NCI-H345 treated with DMSO at 0.1 percent for 48 hours (cell line): ENCODE measurements at regions not wholly inside any gene's neighbourhood (a gene's known extent, or its start where the extent isn't known, plus 50 kb on each side); places are given as distances from the start of the nearest gene placed in this dataset.

ENCODE experiments used
- DNase-seq: peaks from one replicate; lab custom pipeline; 2025; ENCODE audit not compliant: unreplicated experiment; lab: John Stamatoyannopoulos, UW

- DNase-seq: no peak
Observed at GRCh38 chr6:14031516-14031915, 86.1 kb upstream of the CD83 start.

DNA sequence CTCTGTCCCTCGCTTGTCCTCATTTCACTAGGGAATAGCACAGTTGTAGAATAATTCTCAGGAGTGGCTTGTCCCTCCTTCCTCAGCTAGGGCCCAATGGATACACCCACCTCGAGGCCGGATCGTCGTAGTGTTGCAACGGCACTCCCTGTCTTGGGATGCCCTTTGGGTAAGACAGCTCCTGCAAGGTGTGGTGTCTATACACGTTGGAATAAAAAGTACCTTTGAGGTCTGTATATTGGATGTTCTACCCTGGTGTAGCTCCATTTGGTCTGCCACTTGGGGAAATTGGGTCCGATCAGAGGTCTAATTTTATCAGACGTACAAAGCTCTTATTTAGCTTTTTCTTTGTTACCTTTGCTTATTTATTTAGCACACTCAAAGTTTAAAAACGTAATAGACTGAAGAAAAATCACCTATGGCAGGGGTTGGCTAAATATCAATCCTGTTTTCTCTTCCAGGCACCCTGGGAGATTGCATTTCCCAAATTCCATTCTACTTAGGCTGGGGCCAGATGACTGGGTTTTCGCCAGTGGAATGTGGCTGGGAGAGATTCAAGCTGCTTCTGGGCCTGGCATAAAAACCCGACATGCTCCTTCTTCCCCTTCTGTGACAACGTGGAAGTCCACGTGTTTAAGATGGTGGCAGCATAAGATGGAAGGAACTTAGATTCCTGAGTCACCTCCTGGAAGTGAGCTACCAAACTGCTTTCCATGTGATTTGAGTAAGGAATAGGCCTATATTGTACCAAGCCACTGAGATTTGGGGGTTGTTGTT, 82.3 kb upstream of the CD83 start:
- DNase-seq: no peak

- no peak for DNase-seq
Observed at GRCh38 chr6:14035874-14036273, 81.7 kb upstream of the CD83 start.

DNA sequence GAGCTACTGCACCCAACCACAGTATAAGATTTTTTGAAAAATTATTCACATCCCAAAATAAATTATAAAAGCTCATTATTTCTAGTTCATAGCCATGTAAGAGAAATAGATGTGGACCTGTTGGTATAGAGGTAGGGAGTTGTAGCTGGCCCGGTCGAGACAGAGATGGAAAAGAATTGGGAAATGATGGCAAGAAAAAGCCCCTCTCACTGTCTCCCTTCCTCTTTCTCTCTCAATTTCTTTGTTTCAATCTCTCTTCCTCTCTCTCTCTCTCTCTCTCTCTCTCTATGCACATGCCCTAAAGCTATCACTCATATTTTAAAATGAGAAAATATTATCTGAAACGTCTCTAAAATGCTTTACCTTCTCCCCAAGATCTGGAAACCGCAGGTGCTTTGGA, 80.7 kb upstream of the CD83 start:
- DNase-seq: no peak

- no peak for DNase-seq
Observed at GRCh38 chr6:14037402-14038277, 79.9 kb upstream of the CD83 start.

DNA sequence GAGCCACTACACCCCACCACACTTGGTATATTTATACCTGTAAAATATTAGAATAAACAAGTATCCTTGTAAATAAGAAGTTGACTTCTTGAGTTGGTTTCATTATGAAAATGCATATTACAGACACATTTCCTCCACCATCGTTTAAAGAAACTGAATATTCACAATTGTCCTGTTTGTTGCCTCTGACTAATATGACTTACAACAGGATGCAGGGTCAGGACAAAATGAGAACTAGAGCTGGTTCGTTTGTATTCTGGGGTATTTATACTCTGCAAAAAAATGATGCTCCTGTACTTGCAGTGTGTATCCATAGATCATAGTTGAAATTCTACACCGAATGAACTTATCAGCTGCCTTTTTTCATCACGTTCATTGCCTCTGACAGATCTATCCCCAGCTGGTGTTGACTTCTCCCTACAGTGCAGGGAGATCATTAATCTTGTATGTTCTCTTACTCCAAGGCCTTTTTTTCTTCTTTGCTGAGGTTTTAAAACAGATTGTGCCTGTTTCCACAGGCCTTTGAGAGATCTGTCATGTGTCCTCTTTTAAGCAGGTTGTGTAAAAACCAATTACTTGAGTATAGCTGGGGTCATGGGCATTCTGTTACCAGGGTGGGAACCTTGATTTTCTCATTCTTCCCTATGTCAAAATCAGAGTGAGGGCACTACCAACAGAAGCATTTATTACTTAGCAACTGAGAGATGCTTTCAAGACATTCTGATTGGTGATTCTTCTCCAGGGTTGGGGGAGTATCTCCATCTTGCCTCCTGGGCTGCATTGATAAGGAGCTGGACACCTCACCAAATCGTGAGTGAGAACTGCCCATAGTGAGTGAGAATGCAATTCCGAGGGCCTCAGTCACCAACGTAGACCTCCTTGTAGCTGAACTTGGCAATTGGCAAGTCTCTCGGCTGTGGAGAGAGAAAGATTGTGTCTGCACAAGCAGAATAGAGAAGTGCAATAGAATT, 78.8 kb upstream of the CD83 start:
- DNase-seq: peak; percentile 12

GRCh38 chr6:14040042-14040441, 77.5 kb upstream of the CD83 start:
- no peak for DNase-seq

- no peak for DNase-seq
Observed at GRCh38 chr6:14046476-14047068, 71.0 kb upstream of the CD83 start.

DNA sequence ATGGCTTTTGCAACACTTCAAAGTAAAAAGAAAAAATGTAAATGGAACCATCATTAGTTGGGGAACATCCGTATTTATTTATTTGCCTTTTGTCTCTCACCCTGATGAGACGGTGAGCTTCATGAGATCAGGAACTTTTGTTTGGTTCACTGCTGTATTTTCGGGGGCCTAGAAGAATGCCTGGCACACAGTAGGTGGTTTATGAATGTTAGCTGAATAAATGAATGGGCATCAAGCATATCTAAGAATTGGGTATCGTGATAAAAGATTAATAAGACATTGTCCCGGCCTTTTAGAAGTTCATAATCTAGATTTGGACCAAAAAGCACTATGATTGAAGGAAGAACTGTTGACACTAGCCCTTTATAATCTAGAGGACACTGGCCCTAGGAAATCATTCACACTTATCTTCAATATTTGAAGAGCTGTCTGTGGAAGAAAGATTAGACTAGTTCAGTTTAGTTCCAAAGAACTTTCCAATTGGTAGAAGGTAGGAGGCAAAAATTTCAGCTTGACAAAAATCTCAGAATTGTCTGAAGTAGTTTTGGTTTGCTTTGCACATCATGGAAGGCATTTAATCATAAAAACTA, 70.3 kb upstream of the CD83 start:
- no peak for DNase-seq

DNA sequence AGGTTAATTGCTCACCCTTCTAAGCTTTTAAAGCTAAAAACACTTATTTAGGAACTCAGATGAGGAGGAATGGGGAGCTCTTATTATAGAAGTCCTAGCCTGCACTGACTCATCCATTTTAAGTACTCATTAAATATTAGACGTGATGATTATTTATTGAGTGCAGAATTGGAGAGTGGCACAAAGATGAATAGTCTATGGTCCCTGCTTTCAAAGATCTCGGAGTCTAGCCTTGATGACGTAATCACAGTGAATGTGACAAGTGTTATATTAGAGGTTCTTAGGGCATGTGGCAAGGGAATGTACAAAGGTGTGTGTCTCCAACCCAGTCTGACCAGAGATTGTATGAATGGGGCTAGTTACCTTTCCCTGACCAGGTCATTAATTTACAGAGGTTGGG, 68.7 kb upstream of the CD83 start:
- DNase-seq: no peak

- DNase-seq: no peak
Observed at GRCh38 chr6:14051355-14051754, 66.2 kb upstream of the CD83 start.

- no peak for DNase-seq
Observed at GRCh38 chr6:14053811-14054210, 63.8 kb upstream of the CD83 start.

DNA sequence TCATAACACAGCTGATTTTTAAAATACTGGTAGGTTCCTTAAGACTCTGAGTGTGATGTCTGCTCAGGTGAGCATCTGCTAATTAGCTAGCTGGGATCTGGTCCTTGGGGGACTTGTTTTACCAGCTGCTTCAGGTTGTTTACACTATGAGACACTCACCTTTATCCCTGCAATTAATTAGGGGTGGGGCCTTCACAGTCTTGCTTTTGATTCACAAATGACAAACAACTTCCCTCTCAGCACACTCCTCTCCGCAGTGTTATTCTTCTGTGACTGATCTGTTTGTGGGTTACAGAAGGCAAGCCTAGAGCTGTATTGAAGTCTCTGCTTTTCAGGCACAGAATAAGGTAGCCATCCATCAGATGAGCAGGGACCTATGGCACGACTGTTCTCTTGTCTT, 62.0 kb upstream of the CD83 start:
- no peak for DNase-seq

DNA sequence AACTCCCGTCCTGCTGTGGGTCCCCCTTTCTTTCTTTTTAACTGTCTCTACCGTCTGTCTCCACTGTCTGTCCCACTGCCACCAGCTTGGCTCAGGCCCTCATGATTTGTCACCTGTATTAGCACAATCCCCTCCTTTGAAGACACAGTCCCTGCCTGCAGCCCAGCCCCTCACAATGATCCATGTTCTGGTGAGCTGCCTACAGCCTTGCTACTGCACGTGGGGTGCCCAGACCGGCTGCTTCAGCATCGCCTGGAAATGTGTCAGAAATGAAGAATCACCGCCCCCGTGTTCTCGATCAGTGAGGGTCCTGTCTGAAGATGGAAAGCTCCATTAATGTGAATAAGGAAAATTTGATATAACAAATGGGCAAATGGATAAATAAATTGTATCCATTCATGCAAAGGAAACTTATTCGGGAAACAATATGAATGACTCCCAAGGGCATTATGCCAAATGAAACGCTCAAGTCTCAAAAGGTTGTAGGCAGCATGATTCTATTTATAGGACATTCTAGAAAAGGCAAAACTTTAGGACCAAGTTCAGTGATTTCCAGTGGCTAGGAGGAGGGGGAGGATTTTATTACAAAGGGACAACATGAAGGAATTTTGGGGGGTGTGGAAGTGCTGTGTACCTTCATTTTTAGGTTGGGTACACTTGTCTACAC, 59.4 kb upstream of the CD83 start:
- DNase-seq: no peak

GRCh38 chr6:14058735-14059134, 58.8 kb upstream of the CD83 start:
- no peak for DNase-seq

DNA sequence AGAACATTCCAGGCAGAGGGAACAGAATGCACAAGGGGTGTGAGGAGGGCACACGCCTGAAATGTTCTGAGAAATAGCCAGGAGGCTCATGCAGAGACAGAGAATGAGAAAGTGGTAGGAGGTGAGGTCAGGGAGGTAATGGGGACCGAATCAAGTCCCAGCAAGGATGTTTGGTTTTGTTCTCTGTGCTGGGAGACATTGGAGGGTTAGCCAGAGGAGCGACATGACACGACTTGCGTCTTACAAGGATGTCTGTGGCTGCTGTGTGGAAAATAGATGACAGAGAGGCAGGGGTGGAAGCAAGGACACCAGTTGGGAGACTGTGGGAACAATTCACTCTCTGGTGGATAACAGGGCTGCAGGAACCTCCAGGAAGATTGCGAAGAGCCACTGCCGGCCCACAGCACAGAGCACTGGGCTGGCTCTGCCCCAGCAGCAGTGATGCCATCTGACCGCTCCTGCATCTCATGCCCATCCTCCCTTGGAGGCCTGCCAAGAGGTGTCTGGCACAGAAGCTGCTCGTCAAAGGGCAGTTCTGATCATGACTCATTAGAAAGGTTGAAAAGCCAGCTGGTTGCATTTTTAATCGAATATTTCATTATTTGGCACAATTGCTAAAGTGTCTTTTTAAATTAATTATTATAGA, 57.7 kb upstream of the CD83 start:
- no peak for DNase-seq

DNA sequence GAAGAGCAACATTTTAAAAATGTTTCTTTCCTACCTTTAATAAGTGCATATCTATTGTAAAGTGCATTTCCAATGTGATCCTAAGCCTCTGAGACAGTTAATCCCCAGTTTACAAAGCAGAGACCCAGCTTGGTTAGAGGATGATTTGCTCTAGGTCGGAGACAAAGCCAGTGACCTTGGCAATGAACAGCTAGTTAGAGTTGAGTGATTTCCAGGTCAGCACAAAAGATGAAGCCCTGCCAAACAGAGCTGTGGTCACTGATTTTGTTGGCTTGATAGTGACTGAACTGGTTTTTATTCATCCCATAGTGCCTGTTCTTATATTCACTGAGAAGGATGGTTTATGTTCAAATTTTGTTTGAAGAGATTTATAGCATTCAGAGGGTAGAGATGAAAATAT, 56.6 kb upstream of the CD83 start:
- no peak for DNase-seq

DNA sequence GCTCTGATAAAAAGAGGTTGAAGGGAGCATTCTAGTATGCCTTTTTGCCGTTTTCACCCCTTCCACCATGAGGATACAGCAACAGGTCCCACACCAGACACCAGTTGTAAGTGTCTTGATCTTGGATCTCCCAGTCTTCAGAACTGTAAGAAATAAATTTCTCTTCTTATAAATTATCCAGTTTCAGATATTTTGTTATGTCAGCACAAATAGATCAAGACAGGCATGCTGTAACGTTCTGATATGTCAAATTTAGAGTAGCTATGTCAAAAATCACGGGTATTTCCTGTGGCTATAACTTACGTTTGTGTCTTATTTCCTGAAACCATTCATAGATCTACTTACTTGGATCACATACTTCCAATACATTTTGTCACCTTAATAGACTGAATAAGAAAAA, 55.9 kb upstream of the CD83 start:
- no peak for DNase-seq

DNA sequence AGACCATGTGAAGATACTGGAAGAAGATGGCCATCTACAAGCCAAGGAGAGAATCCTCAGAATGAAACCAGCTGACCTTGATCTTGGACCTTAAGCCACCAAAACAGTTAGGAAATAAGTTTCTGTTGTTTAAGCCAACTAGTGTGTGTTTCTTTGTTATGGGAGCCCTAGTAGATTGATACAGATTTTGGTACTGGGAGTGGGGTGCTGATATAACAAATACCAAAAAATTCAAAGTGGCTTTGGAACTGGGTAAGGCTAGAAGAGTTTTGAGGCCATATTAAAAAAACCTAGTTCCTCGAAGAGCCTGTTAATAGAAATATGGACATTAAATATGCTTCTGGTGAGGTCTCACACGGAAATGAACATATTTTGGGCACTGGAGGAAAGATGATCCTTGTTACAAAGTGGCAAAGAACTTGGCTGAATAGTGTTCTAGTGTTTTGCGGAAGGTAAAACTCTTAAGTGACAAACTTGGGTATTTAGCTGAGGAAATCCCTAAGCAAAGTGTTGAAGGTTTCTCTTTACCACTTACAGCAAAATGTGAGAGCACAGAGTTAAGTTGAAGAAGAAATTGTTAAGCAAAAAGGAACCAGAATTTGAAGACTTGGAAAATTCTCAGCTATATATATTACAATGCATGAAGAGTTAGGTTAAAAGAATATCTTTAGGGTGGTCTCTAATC, 55.1 kb upstream of the CD83 start:
- DNase-seq: no peak
